Omental fat pad (tissue), 3 donors: ENCODE measurements at regions not wholly inside any gene's neighbourhood (a gene's known extent, or its start where the extent isn't known, plus 50 kb on each side); places are given as distances from the start of the nearest gene placed in this dataset.
A peak's percentile ranks its signal among the peaks of the same experiment; 100 is the strongest.

Experiments
- ATAC-seq: fragments of 150-250 bp; one replicate; pipeline ENCODE4 v1.9.1; 2016; ENCODE audit warnings: mild to moderate bottlenecking, moderate library complexity; ENCODE audit not compliant: low FRiP score
- DNase-seq: peaks from one replicate; pipeline ENCODE4 v3.0.0-alpha.2; 2019; ENCODE audit warnings: low spot score
- CTCF ChIP-seq, 3 donors: fragments of 450-650 bp; IDR thresholded peaks; one replicate each; pipeline ENCODE4 v1.5.1; 2016 to 2017; ENCODE audit warnings: antibody characterized with exemption in 3 of 3, mild to moderate bottlenecking in 3 of 3, moderate library complexity in 2 of 3

GRCh38 chr1:81151206-81151605 lies 649.5 kb upstream of the ADGRL2 start:
- ATAC-seq (no peak), DNase-seq (no peak)

GRCh38 chr1:81149649-81150325 lies 650.9 kb upstream of the ADGRL2 start:
- peak; percentile 77 for ATAC-seq
- TF ChIP-seq CTCF (IDR thresholded peaks at IDR 0.05): no peak
- DNase-seq: no peak

More at GRCh38 chr1:81151206-81151605, 649.5 kb upstream of the ADGRL2 start:
- no peak for TF ChIP-seq CTCF (IDR thresholded peaks at IDR 0.05)

GRCh38 chr1:81144240-81144825 lies 656.4 kb upstream of the ADGRL2 start:
- DNase-seq (no peak), ATAC-seq (no peak)
- no peak for TF ChIP-seq CTCF (IDR thresholded peaks at IDR 0.05)

GRCh38 chr1:81142099-81142826 lies 658.5 kb upstream of the ADGRL2 start:
- no peak for TF ChIP-seq CTCF (IDR thresholded peaks at IDR 0.05)
- peak; percentile 79 for ATAC-seq
- DNase-seq: no peak

- no peak for TF ChIP-seq CTCF (IDR thresholded peaks at IDR 0.05)
- ATAC-seq (no peak), DNase-seq (no peak)
These were observed 665.2 kb upstream of the ADGRL2 start for GRCh38 chr1:81135524-81135923.

GRCh38 chr1:81129776-81130175 lies 671.0 kb upstream of the ADGRL2 start:
- DNase-seq: no peak
- no peak for TF ChIP-seq CTCF (IDR thresholded peaks at IDR 0.05)
- no peak for ATAC-seq
